ENCODE measurements at regions not wholly inside any gene's neighbourhood (a gene's known extent, or its start where the extent isn't known, plus 50 kb on each side); places are given as distances from the start of the nearest gene placed in this dataset.
"Not testable (repeated sequence)": the region's sequence is repeated elsewhere in the genome, so short reads cannot be mapped to it uniquely, and the experiment has no call there.

- not testable (repeated sequence) for H2AFZ ChIP-seq (ENCODE audit: low read depth); H4K20me1 ChIP-seq (ENCODE audit: insufficient read depth); H3K4me3 ChIP-seq (IDR thresholded peaks at IDR 0.05; ENCODE audit: insufficient read depth, low read depth, low read length); H3K4me2 ChIP-seq; H3K79me2 ChIP-seq (ENCODE audit: insufficient read depth, low read depth); H3K36me3 ChIP-seq (ENCODE audit: insufficient read depth); H3K4me1 ChIP-seq (ENCODE audit: low read depth, poor library complexity, severe bottlenecking); H3K9ac ChIP-seq; H3K27ac ChIP-seq; H3K27me3 ChIP-seq (ENCODE audit: insufficient read depth, low read depth)
Observed at GRCh38 chr15:22134941-22135566, 54.7 kb downstream of the OR4M2 start.

- H3K4me3 ChIP-seq (IDR thresholded peaks at IDR 0.05; ENCODE audit: insufficient read depth, low read depth, low read length); H3K9ac ChIP-seq; H3K4me2 ChIP-seq; H3K79me2 ChIP-seq (ENCODE audit: insufficient read depth, low read depth); H2AFZ ChIP-seq (ENCODE audit: low read depth); H3K27ac ChIP-seq; H3K4me1 ChIP-seq (ENCODE audit: low read depth, poor library complexity, severe bottlenecking); H4K20me1 ChIP-seq (ENCODE audit: insufficient read depth); H3K27me3 ChIP-seq (ENCODE audit: insufficient read depth, low read depth); H3K36me3 ChIP-seq (ENCODE audit: insufficient read depth): not testable (repeated sequence)
Observed at GRCh38 chr15:22137572-22137971, 57.2 kb downstream of the OR4M2 start.

GRCh38 chr15:22141106-22141505 lies 60.8 kb downstream of the OR4M2 start:
- H3K27me3 ChIP-seq (ENCODE audit: insufficient read depth, low read depth); H3K79me2 ChIP-seq (ENCODE audit: insufficient read depth, low read depth); H3K9ac ChIP-seq; H3K36me3 ChIP-seq (ENCODE audit: insufficient read depth); H3K27ac ChIP-seq; H2AFZ ChIP-seq (ENCODE audit: low read depth); H3K4me2 ChIP-seq; H3K4me1 ChIP-seq (ENCODE audit: low read depth, poor library complexity, severe bottlenecking); H3K4me3 ChIP-seq (IDR thresholded peaks at IDR 0.05; ENCODE audit: insufficient read depth, low read depth, low read length); H4K20me1 ChIP-seq (ENCODE audit: insufficient read depth): not testable (repeated sequence)

GRCh38 chr15:22148109-22148508 lies 67.8 kb downstream of the OR4M2 start:
- not testable (repeated sequence) for H3K27ac ChIP-seq; H4K20me1 ChIP-seq (ENCODE audit: insufficient read depth); H2AFZ ChIP-seq (ENCODE audit: low read depth); H3K4me3 ChIP-seq (IDR thresholded peaks at IDR 0.05; ENCODE audit: insufficient read depth, low read depth, low read length); H3K79me2 ChIP-seq (ENCODE audit: insufficient read depth, low read depth); H3K9ac ChIP-seq; H3K27me3 ChIP-seq (ENCODE audit: insufficient read depth, low read depth); H3K4me2 ChIP-seq; H3K36me3 ChIP-seq (ENCODE audit: insufficient read depth); H3K4me1 ChIP-seq (ENCODE audit: low read depth, poor library complexity, severe bottlenecking)

- H3K36me3 ChIP-seq (ENCODE audit: insufficient read depth); H4K20me1 ChIP-seq (ENCODE audit: insufficient read depth); H3K27ac ChIP-seq; H3K27me3 ChIP-seq (ENCODE audit: insufficient read depth, low read depth); H3K4me1 ChIP-seq (ENCODE audit: low read depth, poor library complexity, severe bottlenecking); H3K9ac ChIP-seq; H3K4me2 ChIP-seq; H3K79me2 ChIP-seq (ENCODE audit: insufficient read depth, low read depth); H2AFZ ChIP-seq (ENCODE audit: low read depth); H3K4me3 ChIP-seq (IDR thresholded peaks at IDR 0.05; ENCODE audit: insufficient read depth, low read depth, low read length): not testable (repeated sequence)
Observed at GRCh38 chr15:22158243-22158642, 77.9 kb downstream of the OR4M2 start.

DNA sequence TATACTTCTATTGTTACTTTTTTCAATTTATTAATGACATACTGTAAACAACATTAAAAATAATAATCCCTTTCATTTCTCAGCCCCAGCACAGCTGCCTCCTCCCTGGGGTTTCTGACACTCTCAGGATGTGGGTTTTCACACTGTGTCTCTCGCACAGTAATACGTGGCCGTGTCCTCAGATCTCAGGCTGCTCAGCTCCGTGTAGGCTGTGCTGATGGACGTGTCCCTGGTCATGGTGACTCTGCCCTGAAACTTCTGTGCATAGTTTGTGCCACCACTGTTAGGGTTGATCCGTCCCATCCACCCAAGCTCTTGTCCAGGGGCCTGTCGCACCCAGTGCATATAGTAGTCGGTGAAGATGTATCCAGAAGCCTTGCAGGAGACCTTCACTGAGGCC lies 80.0 kb downstream of the OR4M2 start:
- H3K36me3 ChIP-seq (ENCODE audit: insufficient read depth); H3K4me2 ChIP-seq; H4K20me1 ChIP-seq (ENCODE audit: insufficient read depth); H3K27ac ChIP-seq; H2AFZ ChIP-seq (ENCODE audit: low read depth); H3K4me3 ChIP-seq (IDR thresholded peaks at IDR 0.05; ENCODE audit: insufficient read depth, low read depth, low read length); H3K27me3 ChIP-seq (ENCODE audit: insufficient read depth, low read depth); H3K79me2 ChIP-seq (ENCODE audit: insufficient read depth, low read depth); H3K4me1 ChIP-seq (ENCODE audit: low read depth, poor library complexity, severe bottlenecking); H3K9ac ChIP-seq: not testable (repeated sequence)

- H3K4me3 ChIP-seq (IDR thresholded peaks at IDR 0.05; ENCODE audit: insufficient read depth, low read depth, low read length); H3K27ac ChIP-seq; H3K79me2 ChIP-seq (ENCODE audit: insufficient read depth, low read depth); H4K20me1 ChIP-seq (ENCODE audit: insufficient read depth); H3K4me2 ChIP-seq; H3K9ac ChIP-seq; H3K4me1 ChIP-seq (ENCODE audit: low read depth, poor library complexity, severe bottlenecking); H2AFZ ChIP-seq (ENCODE audit: low read depth); H3K36me3 ChIP-seq (ENCODE audit: insufficient read depth); H3K27me3 ChIP-seq (ENCODE audit: insufficient read depth, low read depth): not testable (repeated sequence)
Observed at GRCh38 chr15:22160741-22161140, 80.4 kb downstream of the OR4M2 start.

- not testable (repeated sequence) for H3K4me3 ChIP-seq (IDR thresholded peaks at IDR 0.05; ENCODE audit: insufficient read depth, low read depth, low read length); H4K20me1 ChIP-seq (ENCODE audit: insufficient read depth); H3K27me3 ChIP-seq (ENCODE audit: insufficient read depth, low read depth); H3K36me3 ChIP-seq (ENCODE audit: insufficient read depth); H3K4me2 ChIP-seq; H3K9ac ChIP-seq; H3K27ac ChIP-seq; H3K79me2 ChIP-seq (ENCODE audit: insufficient read depth, low read depth); H3K4me1 ChIP-seq (ENCODE audit: low read depth, poor library complexity, severe bottlenecking); H2AFZ ChIP-seq (ENCODE audit: low read depth)
Observed at GRCh38 chr15:22161398-22161797, 81.1 kb downstream of the OR4M2 start.

DNA sequence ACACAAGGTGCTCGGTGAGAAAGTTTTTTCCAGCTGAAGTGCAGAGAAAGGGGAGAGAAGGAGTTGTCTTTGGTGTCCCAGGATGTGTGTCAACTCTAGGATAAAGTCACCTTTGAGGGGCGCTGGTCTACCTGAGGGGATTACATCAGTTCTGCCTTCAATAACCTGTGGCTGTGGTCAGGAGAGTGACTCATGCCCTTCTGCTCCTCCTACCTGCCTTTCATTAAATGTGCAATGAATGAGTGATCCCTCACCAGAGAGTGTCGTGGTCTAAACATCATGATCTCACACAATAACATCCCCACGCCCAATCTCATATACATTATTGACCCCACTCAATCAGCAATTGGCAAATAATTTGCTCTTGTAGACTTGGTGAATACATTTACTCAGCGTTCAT lies 83.4 kb downstream of the OR4M2 start:
- not testable (repeated sequence) for H3K79me2 ChIP-seq (ENCODE audit: insufficient read depth, low read depth); H3K27ac ChIP-seq; H3K27me3 ChIP-seq (ENCODE audit: insufficient read depth, low read depth); H3K4me1 ChIP-seq (ENCODE audit: low read depth, poor library complexity, severe bottlenecking); H3K9ac ChIP-seq; H2AFZ ChIP-seq (ENCODE audit: low read depth); H3K4me2 ChIP-seq; H3K36me3 ChIP-seq (ENCODE audit: insufficient read depth); H4K20me1 ChIP-seq (ENCODE audit: insufficient read depth); H3K4me3 ChIP-seq (IDR thresholded peaks at IDR 0.05; ENCODE audit: insufficient read depth, low read depth, low read length)

DNA sequence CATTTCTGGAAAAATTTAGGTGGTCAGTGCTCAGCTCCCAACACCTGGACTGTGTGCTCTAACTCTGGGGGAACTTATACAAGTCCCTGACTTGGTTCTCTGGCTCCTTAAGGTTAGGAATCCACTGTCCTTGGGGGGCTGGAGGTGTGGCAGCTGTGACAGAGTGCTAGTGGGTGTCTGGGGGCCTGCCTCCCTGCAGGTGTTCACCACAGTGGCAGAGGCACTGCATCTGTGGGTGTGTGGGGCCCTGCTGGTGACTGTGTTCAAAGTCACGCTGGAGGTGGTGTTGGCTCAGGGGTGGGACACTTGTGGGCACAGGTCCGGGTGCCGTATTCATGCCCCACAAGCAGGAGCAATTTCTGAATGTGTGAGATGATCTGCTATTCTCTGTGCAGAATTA lies 87.2 kb downstream of the OR4M2 start:
- not testable (repeated sequence) for H2AFZ ChIP-seq (ENCODE audit: low read depth); H3K27ac ChIP-seq; H3K36me3 ChIP-seq (ENCODE audit: insufficient read depth); H3K4me1 ChIP-seq (ENCODE audit: low read depth, poor library complexity, severe bottlenecking); H3K27me3 ChIP-seq (ENCODE audit: insufficient read depth, low read depth); H4K20me1 ChIP-seq (ENCODE audit: insufficient read depth); H3K4me2 ChIP-seq; H3K79me2 ChIP-seq (ENCODE audit: insufficient read depth, low read depth); H3K9ac ChIP-seq; H3K4me3 ChIP-seq (IDR thresholded peaks at IDR 0.05; ENCODE audit: insufficient read depth, low read depth, low read length)

All from KMS-11 (cell line).